ENCODE measurements at regions not wholly inside any gene's neighbourhood (a gene's known extent, or its start where the extent isn't known, plus 50 kb on each side); places are given as distances from the start of the nearest gene placed in this dataset.
"Not testable (repeated sequence)": the region's sequence is repeated elsewhere in the genome, so short reads cannot be mapped to it uniquely, and the experiment has no call there.

- TF ChIP-seq BHLHE40 (IDR thresholded peaks at IDR 0.05; ENCODE audit: low read depth, low read length) (no peak), USF2 (IDR thresholded peaks at IDR 0.05; ENCODE audit: low read depth, low read length) (no peak), NFE2L2 (IDR thresholded peaks at IDR 0.05; ENCODE audit: low read depth, low read length) (no peak)
- Histone ChIP-seq H4K91ac (ENCODE audit: insufficient read depth, low read depth, low read length) (peak overlapping the region; percentile 97), H2AFZ (replicated peaks; ENCODE audit: low read length, poor library complexity) (no peak overlapping the region), H3K4me1 (ENCODE audit: control insufficient read depth, insufficient read depth, low read length) (peaks cover 18% of the 10 kb centered on the region), H3K4me2 (ENCODE audit: low read depth, low read length) (no peak overlapping the region), H4K8ac (ENCODE audit: low read depth in 2 of 2, low read length in 2 of 2) (peak overlapping the region; percentile 2 to 84; a peak in 3 of 4 replicates), H3K14ac (replicated peaks; ENCODE audit: low read depth, low read length) (peak overlapping the region; percentile 91), H4K20me1 (ENCODE audit: insufficient read depth, low read length) (no peaks in the 10 kb centered on the region), H3K4ac (ENCODE audit: low read depth, low read length) (peak overlapping the region; percentile 93), H2BK5ac (ENCODE audit: low read depth, low read length, poor library complexity, severe bottlenecking) (peak overlapping the region; percentile 93), H2AK9ac (replicated peaks; ENCODE audit: low read depth, low read length, poor library complexity) (peak overlapping the region; percentile 31), H3K4me3 (ENCODE audit: insufficient read depth, low read depth, low read length) (no peak overlapping the region), H3K9me3 (ENCODE audit: control insufficient read depth, insufficient read depth, low read length) (no peaks in the 10 kb centered on the region), H3K23ac (ENCODE audit: low read depth, low read length) (peak overlapping the region; percentile 76; the same call in 1 of the 2 replicates), H3K27me3 (ENCODE audit: control insufficient read depth, insufficient read depth, low read length) (no peaks in the 10 kb centered on the region), H2BK15ac (ENCODE audit: low read depth, low read length) (peak overlapping the region; percentile 89; the same call in 2 of the 3 replicates), H3K56ac (ENCODE audit: extremely low read depth, insufficient read depth, low read length) (no peak overlapping the region), H2BK120ac (ENCODE audit: low read depth, low read length) (peak overlapping the region; percentile 98), H3K36me3 (ENCODE audit: control insufficient read depth, insufficient read depth, low read length) (no peaks in the 10 kb centered on the region), H2BK20ac (ENCODE audit: low read depth, low read length) (peak overlapping the region; percentile 96), H3K27ac (ENCODE audit: insufficient read depth, low read length) (peak overlapping the region; percentile 72), H4K5ac (ENCODE audit: low read depth, low read length) (peak overlapping the region; percentile 93), H2AK5ac (ENCODE audit: low read depth, low read length) (peak overlapping the region; percentile 89), H3K18ac (ENCODE audit: low read depth, low read length) (peak overlapping the region; percentile 89), H3K79me1 (ENCODE audit: low read depth in 1 of 2, low read length in 2 of 2) (peaks cover 9 to 32% of the 10 kb centered on the region in 2 experiments; a peak in 3 of 4 replicates), H3K9me1 (ENCODE audit: insufficient read depth, low read length) (no peaks in the 10 kb centered on the region), H3K9ac (ENCODE audit: low read depth, low read length) (no peak overlapping the region)
- no TSS peak for BruUV-seq (replicated peaks)
- intact Hi-C loops (cut with micrococcal nuclease) (loop anchor here (10.0 kb wide), 1 partner anchor 190 kb away; no protein-coding TSS in a partner anchor), in situ Hi-C loops (cut with MboI; ENCODE audit: low sequenced_read_pairs) (loop anchor here (25.0 kb wide), 1 partner anchor 1818 kb away; the partner anchor contains the start of gene PRC1), dilution Hi-C loops (cut with HindIII; ENCODE audit: low sequenced_read_pairs, unreplicated experiment) (loop anchor here (25.0 kb wide), 1 partner anchor 132 kb away; no protein-coding TSS in a partner anchor)
- ChIA-PET CTCF (interaction anchor here (1.2 to 1.6 kb wide), 2 partner anchors 8 to 113 kb away, joined by 4 to 5 read pairs; no protein-coding TSS in a partner anchor), POLR2A (ENCODE audit: unreplicated experiment) (no interaction called here)
- ATAC-seq (ENCODE audit: low read depth), result no peak
- 87% methylated on average over 3 of the region's 10 CpGs; no CpG with 5 or more reads in 1 of the 2 experiments for WGBS, 2 experiments (ENCODE audit: extremely low coverage in 2 of 2, insufficient read length in 1 of 2)
- no peak for DNase-seq
These were observed 94.9 kb upstream of the CHD2 start for GRCh38 chr15:92805080-92805690.

GRCh38 chr15:92806171-92806570, 94.0 kb upstream of the CHD2 start:
- intact Hi-C loops (cut with micrococcal nuclease) (loop anchor here (10.0 kb wide), 1 partner anchor 189 kb away; no protein-coding TSS in a partner anchor), in situ Hi-C loops (cut with MboI; ENCODE audit: low sequenced_read_pairs) (loop anchor here (25.0 kb wide), 1 partner anchor 1819 kb away; the partner anchor contains the start of gene PRC1), dilution Hi-C loops (cut with HindIII; ENCODE audit: low sequenced_read_pairs, unreplicated experiment) (loop anchor here (25.0 kb wide), 1 partner anchor 131 kb away; no protein-coding TSS in a partner anchor)
- H3K56ac ChIP-seq (ENCODE audit: extremely low read depth, insufficient read depth, low read length); H3K18ac ChIP-seq (ENCODE audit: low read depth, low read length); H3K9ac ChIP-seq (ENCODE audit: low read depth, low read length); H3K4me2 ChIP-seq (ENCODE audit: low read depth, low read length); H3K9me3 ChIP-seq (ENCODE audit: control insufficient read depth, insufficient read depth, low read length); H4K5ac ChIP-seq (ENCODE audit: low read depth, low read length); H3K23ac ChIP-seq (ENCODE audit: low read depth, low read length); H3K9me1 ChIP-seq (ENCODE audit: insufficient read depth, low read length); H2AK9ac ChIP-seq (replicated peaks; ENCODE audit: low read depth, low read length, poor library complexity); H2AFZ ChIP-seq (replicated peaks; ENCODE audit: low read length, poor library complexity); H2BK15ac ChIP-seq (ENCODE audit: low read depth, low read length); H2BK5ac ChIP-seq (ENCODE audit: low read depth, low read length, poor library complexity, severe bottlenecking); H3K4me3 ChIP-seq (ENCODE audit: insufficient read depth, low read depth, low read length); ATAC-seq (ENCODE audit: low read depth); BruUV-seq (replicated peaks); H3K36me3 ChIP-seq (ENCODE audit: control insufficient read depth, insufficient read depth, low read length); DNase-seq; H4K20me1 ChIP-seq (ENCODE audit: insufficient read depth, low read length); H3K27ac ChIP-seq (ENCODE audit: insufficient read depth, low read length); POLR2A ChIA-PET (ENCODE audit: unreplicated experiment); H3K14ac ChIP-seq (replicated peaks; ENCODE audit: low read depth, low read length); H3K27me3 ChIP-seq (ENCODE audit: control insufficient read depth, insufficient read depth, low read length): not testable (repeated sequence)
- peak overlapping the region; percentile 35; the same call in 1 of the 2 replicates for H2BK120ac ChIP-seq (ENCODE audit: low read depth, low read length)
- peaks cover 9 to 32% of the 10 kb centered on the region in 2 experiments; a peak in 3 of 4 replicates for H3K79me1 ChIP-seq (ENCODE audit: low read depth in 1 of 2, low read length in 2 of 2)
- CTCF ChIA-PET, result interaction anchor here (0.7 to 1.6 kb wide), 2 partner anchors 9 to 113 kb away, joined by 5 to 6 read pairs; no protein-coding TSS in a partner anchor
- peak overlapping the region; percentile 52 for H3K4ac ChIP-seq (ENCODE audit: low read depth, low read length)
- H4K8ac ChIP-seq (ENCODE audit: low read depth in 2 of 2, low read length in 2 of 2), result 0 out of 4 replicates have a peak overlapping the region, but pooled peaks of 1 of the 2 experiments have one; percentile 43
- peak overlapping the region; percentile 6; the same call in 1 of the 2 replicates for H4K91ac ChIP-seq (ENCODE audit: insufficient read depth, low read depth, low read length)
- H2AK5ac ChIP-seq (ENCODE audit: low read depth, low read length), result 0 out of 2 replicates have a peak overlapping the region, but pooled peaks have one; percentile 7
- peak overlapping the region; percentile 38; the same call in 1 of the 2 replicates for H2BK20ac ChIP-seq (ENCODE audit: low read depth, low read length)
- 98% methylated on average over 7 of the region's 11 CpGs; no CpG with 5 or more reads in 1 of the 2 experiments for WGBS, 2 experiments (ENCODE audit: extremely low coverage in 2 of 2, insufficient read length in 1 of 2)
- H3K4me1 ChIP-seq (ENCODE audit: control insufficient read depth, insufficient read depth, low read length), result peaks cover 18% of the 10 kb centered on the region
